ENCODE measurements at regions not wholly inside any gene's neighbourhood (a gene's known extent, or its start where the extent isn't known, plus 50 kb on each side); places are given as distances from the start of the nearest gene placed in this dataset.

GRCh38 chr6:115601509-115601908, 459.2 kb downstream of the FRK start:
- TF ChIP-seq POLR2A (IDR thresholded peaks at IDR 0.05; ENCODE audit: extremely low read depth, insufficient read length) (no peak), CTCF (IDR thresholded peaks at IDR 0.05; ENCODE audit: low read depth, low read length) (no peak), MAX (IDR thresholded peaks at IDR 0.05; ENCODE audit: low read depth, low read length) (no peak)

All from NB4 (cell line).